Glomerular visceral epithelial cell (primary cell): ENCODE measurements at regions not wholly inside any gene's neighbourhood (a gene's known extent, or its start where the extent isn't known, plus 50 kb on each side); places are given as distances from the start of the nearest gene placed in this dataset.
"Not testable (repeated sequence)": the region's sequence is repeated elsewhere in the genome, so short reads cannot be mapped to it uniquely, and the experiment has no call there.

Experiments
- DNase-seq: peaks from one replicate; pipeline ENCODE4 v3.0.0-alpha.2; 2016; ENCODE audit errors: extremely low spot score

- not testable (repeated sequence) for DNase-seq
Measured at GRCh38 chr11:14573539-14574057, 53.4 kb upstream of the PSMA1 start.

GRCh38 chr11:14577292-14577691 is 57.1 kb upstream of the PSMA1 start:
- DNase-seq, result no peak

GRCh38 chr11:14577835-14578529 is 57.8 kb upstream of the PSMA1 start:
- no peak for DNase-seq

GRCh38 chr11:14578541-14578956 is 58.4 kb upstream of the PSMA1 start:
- peak; percentile 1 for DNase-seq

- DNase-seq, result no peak
Measured at GRCh38 chr11:14579646-14580045, 59.5 kb upstream of the PSMA1 start.

- DNase-seq, result no peak
Measured at GRCh38 chr11:14582793-14583192, 60.8 kb upstream of the PDE3B start.

- no peak for DNase-seq
Measured at GRCh38 chr11:14583252-14584034, 60.2 kb upstream of the PDE3B start.

GRCh38 chr11:14584035-14584363 is 59.6 kb upstream of the PDE3B start:
- no peak for DNase-seq

GRCh38 chr11:14584595-14584994 is 59.0 kb upstream of the PDE3B start:
- no peak for DNase-seq

GRCh38 chr11:14585438-14585837 is 58.2 kb upstream of the PDE3B start:
- no peak for DNase-seq

- DNase-seq, result no peak
Measured at GRCh38 chr11:14587258-14587657, 56.3 kb upstream of the PDE3B start.

GRCh38 chr11:14588681-14589080 is 54.9 kb upstream of the PDE3B start:
- DNase-seq, result no peak

GRCh38 chr11:14589421-14589820 is 54.2 kb upstream of the PDE3B start:
- DNase-seq, result no peak

- DNase-seq, result not testable (repeated sequence)
Measured at GRCh38 chr11:14591046-14591445, 52.6 kb upstream of the PDE3B start.

GRCh38 chr11:14593671-14594070 is 49.9 kb upstream of the PDE3B start:
- DNase-seq, result no peak
